H9 (cell line): ENCODE measurements at regions not wholly inside any gene's neighbourhood (a gene's known extent, or its start where the extent isn't known, plus 50 kb on each side); places are given as distances from the start of the nearest gene placed in this dataset.

Source experiments
- DNase-seq: peaks from one replicate; pipeline ENCODE4 v3.0.0-alpha.2; 2017
- H2AFZ ChIP-seq: one replicate; pipeline ENCODE4 v1.6.1; 2013; ENCODE audit warnings: mild to moderate bottlenecking, low read length, control low read depth, moderate library complexity
- H2AK5ac ChIP-seq: 2 replicates; pipeline ENCODE4 v1.6.1; 2013; ENCODE audit warnings: low read length, control low read depth, mixed read lengths; ENCODE audit not compliant: insufficient read length
- H2BK120ac ChIP-seq: one replicate; pipeline ENCODE4 v1.6.1; 2013; ENCODE audit warnings: low read depth, mild to moderate bottlenecking, low read length, control low read depth, inconsistent platforms; ENCODE audit not compliant: poor library complexity, severe bottlenecking
- H2BK12ac ChIP-seq: 2 replicates; pipeline ENCODE4 v1.6.1; 2013; ENCODE audit warnings: low read length, control low read depth, mixed read lengths, low read depth; ENCODE audit not compliant: insufficient read length
- H2BK15ac ChIP-seq: 2 replicates; pipeline ENCODE4 v1.6.1; 2013; ENCODE audit warnings: low read depth, low read length, control low read depth
- H2BK20ac ChIP-seq: one replicate; pipeline ENCODE4 v1.6.1; 2013; ENCODE audit warnings: low read depth, mild to moderate bottlenecking, low read length, control low read depth, inconsistent platforms; ENCODE audit not compliant: poor library complexity, severe bottlenecking
- H2BK5ac ChIP-seq: 2 replicates; pipeline ENCODE4 v1.6.1; 2013; ENCODE audit warnings: low read length, control low read depth, mixed read lengths; ENCODE audit not compliant: insufficient read length
- H3K14ac ChIP-seq: 2 replicates; pipeline ENCODE4 v1.6.1; 2013; ENCODE audit warnings: low read length, control low read depth; ENCODE audit not compliant: insufficient read depth
- H3K18ac ChIP-seq: 2 replicates; pipeline ENCODE4 v1.6.1; 2013; ENCODE audit warnings: low read depth, mild to moderate bottlenecking, mixed read lengths, low read length, control low read depth; ENCODE audit not compliant: insufficient read length
- H3K23ac ChIP-seq: 2 replicates; pipeline ENCODE4 v1.6.1; 2013; ENCODE audit warnings: low read length, control low read depth, mixed read lengths, low read depth; ENCODE audit not compliant: insufficient read length
- H3K23me2 ChIP-seq: 2 replicates; pipeline ENCODE4 v1.6.1; 2013; ENCODE audit warnings: low read depth, mild to moderate bottlenecking, mixed read lengths, low read length, control low read depth; ENCODE audit not compliant: insufficient read length, poor library complexity, severe bottlenecking
- H3K27ac ChIP-seq: 2 replicates; pipeline ENCODE4 v1.5.1; 2013; ENCODE audit warnings: low read length, control low read depth, mixed read lengths, low read depth; ENCODE audit not compliant: insufficient read length
- H3K27me3 ChIP-seq: 2 replicates; pipeline ENCODE4 v1.6.1; 2013; ENCODE audit warnings: low read length, control low read depth, inconsistent platforms; ENCODE audit not compliant: insufficient read depth
- H3K4ac ChIP-seq: 2 replicates; pipeline ENCODE4 v1.6.1; 2013; ENCODE audit warnings: low read depth, mild to moderate bottlenecking, control low read depth, inconsistent platforms, low read length, moderate library complexity
- H3K4me1 ChIP-seq: 2 replicates; pipeline ENCODE4 v1.6.1; 2013; ENCODE audit warnings: low read length, control low read depth, inconsistent platforms; ENCODE audit not compliant: insufficient read depth
- H3K4me2 ChIP-seq: 2 replicates; pipeline ENCODE4 v1.6.1; 2013; ENCODE audit warnings: low read length, control low read depth, mixed read lengths; ENCODE audit not compliant: insufficient read length, insufficient read depth
- H3K56ac ChIP-seq: 2 replicates; pipeline ENCODE4 v1.6.1; 2013; ENCODE audit warnings: low read depth, mild to moderate bottlenecking, mixed read lengths, low read length, control low read depth; ENCODE audit not compliant: insufficient read length
- H3K79me1 ChIP-seq: 2 replicates; pipeline ENCODE4 v1.6.1; 2013; ENCODE audit warnings: low read depth, mild to moderate bottlenecking, moderate library complexity, low read length, control low read depth, inconsistent platforms; ENCODE audit not compliant: insufficient read depth, poor library complexity, severe bottlenecking
- H3K79me2 ChIP-seq: 2 replicates; pipeline ENCODE4 v1.6.1; 2013; ENCODE audit warnings: low read length, control low read depth, inconsistent platforms; ENCODE audit not compliant: insufficient read depth
- H3K9ac ChIP-seq: 2 replicates; pipeline ENCODE4 v1.6.1; 2013; ENCODE audit warnings: low read length, control low read depth, mixed read lengths; ENCODE audit not compliant: insufficient read length; ENCODE audit errors: extremely low read depth
- H3K9me3 ChIP-seq: one replicate; pipeline ENCODE4 v1.6.1; 2013; ENCODE audit warnings: low read depth, low read length, inconsistent platforms; ENCODE audit not compliant: control insufficient read depth
- H3T11ph ChIP-seq: one replicate; pipeline ENCODE4 v1.6.1; 2013; ENCODE audit warnings: mild to moderate bottlenecking, low read length, control low read depth, inconsistent platforms
- H4K20me1 ChIP-seq: one replicate; pipeline ENCODE4 v1.6.1; 2013; ENCODE audit not compliant: control insufficient read depth, insufficient read length, insufficient read depth
- H4K5ac ChIP-seq: 2 replicates; pipeline ENCODE4 v1.6.1; 2013; ENCODE audit warnings: low read depth, mild to moderate bottlenecking, mixed read lengths, low read length, control low read depth; ENCODE audit not compliant: insufficient read length
- H4K8ac ChIP-seq: replicated peaks from 2 replicates; pipeline ENCODE4 v1.6.1; 2013; ENCODE audit warnings: low read length, control low read depth, mixed read lengths, low read depth; ENCODE audit not compliant: insufficient read length
- H4K91ac ChIP-seq: 2 replicates; pipeline ENCODE4 v1.6.1; 2013; ENCODE audit warnings: low read depth, mild to moderate bottlenecking, moderate library complexity, mixed read lengths, low read length, control low read depth; ENCODE audit not compliant: insufficient read length
- H3K27ac Mint-ChIP-seq, 3 experiments: 2 replicates in 2 of 3; 3 replicates in 1 of 3; pipeline ENCODE4 v1.8.0; 2020 to 2021; ENCODE audit warnings: mixed read lengths in 3 of 3, mild to moderate bottlenecking in 1 of 3, moderate library complexity in 1 of 3
- H3K27me3 Mint-ChIP-seq: 2 replicates; pipeline ENCODE4 v1.8.0; 2021; ENCODE audit warnings: low read depth, mild to moderate bottlenecking, moderate library complexity, mixed read lengths
- H3K36me3 Mint-ChIP-seq, 3 experiments: 2 replicates in 2 of 3; 3 replicates in 1 of 3; pipeline ENCODE4 v1.8.0; 2020 to 2021; ENCODE audit warnings: low read depth in 3 of 3, mixed read lengths in 3 of 3; ENCODE audit not compliant: insufficient read depth in 1 of 3
- H3K4me1 Mint-ChIP-seq, 2 experiments: 2 replicates each; pipeline ENCODE4 v1.8.0; 2020; ENCODE audit warnings: mixed read lengths in 2 of 2
- H3K4me3 Mint-ChIP-seq, 2 experiments: 2 replicates in 1 of 2; 3 replicates in 1 of 2; pipeline ENCODE4 v1.8.0; 2020 to 2021; ENCODE audit warnings: mild to moderate bottlenecking in 2 of 2, mixed read lengths in 2 of 2, moderate library complexity in 1 of 2
- H3K9me3 Mint-ChIP-seq, 2 experiments: 2 replicates in 1 of 2; 3 replicates in 1 of 2; pipeline ENCODE4 v1.8.0; 2020; ENCODE audit warnings: mild to moderate bottlenecking in 2 of 2, mixed read lengths in 2 of 2, moderate library complexity in 1 of 2
- CTCF ChIP-seq: fragments of 200-600 bp; sonication (generic); conservative IDR thresholded peaks from 3 replicates; pipeline ENCODE4 v1.8.0; 2021; ENCODE audit warnings: antibody characterized with exemption, mild to moderate bottlenecking
- WGBS: extraction: QIAGEN DNeasy Blood & Tissue Kit; methylation state at CpG from one replicate; pipeline ENCODE4 v1.1.7; 2013; ENCODE audit warnings: missing lambda C conversion rate, low lambda C conversion rate, mixed read lengths; ENCODE audit not compliant: insufficient read length; ENCODE audit errors: extremely low coverage; 5-methylcytosine and 5-hydroxymethylcytosine counted together

GRCh38 chr18:6537475-6537874 is 122.8 kb upstream of the L3MBTL4 start:
- H3K79me2 ChIP-seq: no peaks in the 10 kb centered on the region
- no peak overlapping the region for H3K14ac ChIP-seq
- H3T11ph ChIP-seq: no peak overlapping the region
- no peaks in the 10 kb centered on the region for H3K4me1 Mint-ChIP-seq
- no peak overlapping the region for H3K4me3 Mint-ChIP-seq
- no peaks in the 10 kb centered on the region for H3K23me2 ChIP-seq
- H4K8ac ChIP-seq: no peak overlapping the region
- H2BK120ac ChIP-seq: no peak overlapping the region
- H2BK12ac ChIP-seq: no peak overlapping the region
- no peak overlapping the region for H3K27ac ChIP-seq
- no peak overlapping the region for H4K5ac ChIP-seq
- no peak overlapping the region for H4K91ac ChIP-seq
- no peak overlapping the region for H3K4me2 ChIP-seq
- H3K9me3 Mint-ChIP-seq: peaks cover 21 to 23% of the 10 kb centered on the region in 2 experiments
- H3K27me3 ChIP-seq: no peaks in the 10 kb centered on the region
- H3K27ac Mint-ChIP-seq: no peak overlapping the region
- no peak overlapping the region for H3K4ac ChIP-seq
- H3K36me3 Mint-ChIP-seq: peaks cover 7 to 21% (median 20%) of the 10 kb centered on the region in 3 experiments
- no peak overlapping the region for H2BK5ac ChIP-seq
- no peak overlapping the region for H2AK5ac ChIP-seq
- no peak overlapping the region for H2BK20ac ChIP-seq
- H3K23ac ChIP-seq: no peak overlapping the region
- H3K79me1 ChIP-seq: no peaks in the 10 kb centered on the region
- no peak for TF ChIP-seq CTCF
- no peaks in the 10 kb centered on the region for H3K9me3 ChIP-seq
- no peak overlapping the region for H2BK15ac ChIP-seq
- no peak for DNase-seq
- no peak overlapping the region for H2AFZ ChIP-seq
- H3K18ac ChIP-seq: no peak overlapping the region
- no peaks in the 10 kb centered on the region for H3K4me1 ChIP-seq
- no CpG with 5 or more reads among the region's 1 CpG for WGBS
- no peak overlapping the region for H3K56ac ChIP-seq
- H4K20me1 ChIP-seq: no peaks in the 10 kb centered on the region
- H3K9ac ChIP-seq: no peak overlapping the region
- H3K27me3 Mint-ChIP-seq: no peaks in the 10 kb centered on the region
